ENCODE measurements at regions not wholly inside any gene's neighbourhood (a gene's known extent, or its start where the extent isn't known, plus 50 kb on each side); places are given as distances from the start of the nearest gene placed in this dataset.
"Not testable (repeated sequence)": the region's sequence is repeated elsewhere in the genome, so short reads cannot be mapped to it uniquely, and the experiment has no call there.

DNA sequence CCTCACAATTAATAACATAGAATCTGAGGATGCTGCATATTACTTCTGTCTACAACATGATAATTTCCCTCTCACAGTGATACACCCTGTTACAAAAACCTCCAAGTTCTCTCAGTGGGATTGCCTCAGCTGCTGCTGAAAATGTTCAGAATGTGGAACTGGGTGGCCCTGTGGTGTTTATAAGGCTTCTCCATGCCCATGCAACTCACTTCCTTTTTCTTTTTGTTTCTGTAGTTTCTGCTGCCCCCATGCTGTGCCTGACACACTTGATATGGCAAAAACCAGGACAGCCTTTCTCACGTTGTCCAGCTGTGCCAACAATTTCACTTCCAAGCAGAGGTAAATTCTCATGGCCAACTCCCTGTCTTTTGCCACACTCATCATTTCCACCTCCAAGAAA lies 206.2 kb downstream of the RPIA start:
- DNase-seq (ENCODE audit: low read depth), result no peak
- TF ChIP-seq CTCF (IDR thresholded peaks at IDR 0.05; ENCODE audit: control insufficient read depth, insufficient read depth, low read depth, low read length, missing control alignments), result no peak
- H3K4me3 ChIP-seq (ENCODE audit: control insufficient read depth, low read depth, low read length), result no peak overlapping the region

DNA sequence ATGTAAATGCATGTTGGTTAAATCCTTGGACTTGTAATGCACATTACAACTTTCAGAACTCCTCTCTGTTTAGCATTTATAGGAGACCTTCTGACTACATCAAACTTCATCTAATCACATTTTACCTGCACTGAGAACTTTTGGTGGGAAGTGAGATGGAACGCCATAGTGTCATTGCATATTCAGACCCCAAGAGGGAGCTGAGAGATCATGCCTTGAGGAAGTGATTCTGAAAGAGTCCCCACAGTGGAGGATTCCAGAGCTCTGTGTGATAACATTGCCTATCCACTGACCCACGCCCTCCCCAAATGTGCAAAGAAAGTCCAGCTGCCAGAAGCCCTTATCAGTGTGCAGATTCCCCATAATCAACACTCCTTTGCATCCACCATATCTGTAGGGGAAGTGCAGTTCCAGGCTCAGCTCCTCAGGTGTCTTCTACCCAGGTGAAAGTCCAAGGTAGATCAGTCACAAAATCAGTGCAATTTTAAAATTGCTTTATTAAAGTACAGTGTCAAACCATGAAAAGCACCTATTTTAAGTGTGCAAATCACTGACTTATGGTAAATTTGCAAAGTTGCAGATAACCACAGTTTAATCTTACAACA lies 212.4 kb downstream of the RPIA start:
- no peak overlapping the region for H3K4me3 ChIP-seq (ENCODE audit: control insufficient read depth, low read depth, low read length)
- TF ChIP-seq CTCF (IDR thresholded peaks at IDR 0.05; ENCODE audit: control insufficient read depth, insufficient read depth, low read depth, low read length, missing control alignments), result peak; percentile 76
- DNase-seq (ENCODE audit: low read depth), result no peak

GRCh38 chr2:88913280-88913679 lies 221.8 kb downstream of the RPIA start:
- TF ChIP-seq CTCF (IDR thresholded peaks at IDR 0.05; ENCODE audit: control insufficient read depth, insufficient read depth, low read depth, low read length, missing control alignments), result no peak
- no peak for DNase-seq (ENCODE audit: low read depth)
- no peak overlapping the region for H3K4me3 ChIP-seq (ENCODE audit: control insufficient read depth, low read depth, low read length)

- peak; percentile 77 for TF ChIP-seq CTCF (IDR thresholded peaks at IDR 0.05; ENCODE audit: control insufficient read depth, insufficient read depth, low read depth, low read length, missing control alignments)
- no peak overlapping the region for H3K4me3 ChIP-seq (ENCODE audit: control insufficient read depth, low read depth, low read length)
- no peak for DNase-seq (ENCODE audit: low read depth)
These were observed 227.7 kb downstream of the RPIA start for GRCh38 chr2:88919087-88919738.

DNA sequence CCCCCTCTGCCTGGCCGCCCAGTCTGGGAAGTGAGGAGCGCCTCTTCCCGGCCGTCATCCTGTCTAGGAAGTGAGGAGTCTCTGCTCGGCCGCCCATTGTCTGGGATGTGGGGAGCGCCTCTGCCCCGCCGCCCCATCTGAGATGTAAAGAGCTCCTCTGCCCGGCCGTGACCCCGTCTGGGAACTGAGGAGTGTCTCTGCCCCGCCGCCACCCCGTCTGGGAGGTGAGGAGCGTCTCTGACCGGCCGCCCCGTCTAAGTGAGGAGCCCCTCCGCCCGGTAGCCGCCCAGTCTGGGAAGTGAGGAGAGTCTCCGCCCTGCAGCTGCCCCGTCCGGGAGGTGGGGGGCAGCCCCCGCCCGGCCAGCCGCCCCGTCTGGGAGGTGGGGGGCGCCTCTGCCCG lies 228.9 kb downstream of the RPIA start:
- DNase-seq (ENCODE audit: low read depth); H3K4me3 ChIP-seq (ENCODE audit: control insufficient read depth, low read depth, low read length): not testable (repeated sequence)

DNA sequence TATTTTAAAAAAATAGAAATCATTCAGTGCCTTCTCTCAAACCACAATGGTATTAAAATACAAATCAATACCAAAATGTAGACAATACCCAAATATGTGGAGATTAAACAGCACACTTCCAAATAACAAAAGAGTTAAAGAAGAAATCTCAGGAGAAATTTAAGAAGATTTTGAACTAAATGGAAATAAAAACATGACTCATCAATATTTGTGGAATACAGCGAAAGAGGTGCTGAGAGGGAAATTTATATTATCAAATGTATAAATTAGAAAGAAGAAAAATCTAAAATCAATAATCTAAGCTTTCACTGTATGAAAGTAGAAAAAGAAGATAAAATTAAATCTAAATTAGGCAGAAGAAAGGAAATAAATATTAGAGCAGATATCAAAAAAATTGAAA lies 233.1 kb downstream of the RPIA start:
- DNase-seq (ENCODE audit: low read depth), result no peak
- no peak for TF ChIP-seq CTCF (IDR thresholded peaks at IDR 0.05; ENCODE audit: control insufficient read depth, insufficient read depth, low read depth, low read length, missing control alignments)
- no peak overlapping the region for H3K4me3 ChIP-seq (ENCODE audit: control insufficient read depth, low read depth, low read length)

DNA sequence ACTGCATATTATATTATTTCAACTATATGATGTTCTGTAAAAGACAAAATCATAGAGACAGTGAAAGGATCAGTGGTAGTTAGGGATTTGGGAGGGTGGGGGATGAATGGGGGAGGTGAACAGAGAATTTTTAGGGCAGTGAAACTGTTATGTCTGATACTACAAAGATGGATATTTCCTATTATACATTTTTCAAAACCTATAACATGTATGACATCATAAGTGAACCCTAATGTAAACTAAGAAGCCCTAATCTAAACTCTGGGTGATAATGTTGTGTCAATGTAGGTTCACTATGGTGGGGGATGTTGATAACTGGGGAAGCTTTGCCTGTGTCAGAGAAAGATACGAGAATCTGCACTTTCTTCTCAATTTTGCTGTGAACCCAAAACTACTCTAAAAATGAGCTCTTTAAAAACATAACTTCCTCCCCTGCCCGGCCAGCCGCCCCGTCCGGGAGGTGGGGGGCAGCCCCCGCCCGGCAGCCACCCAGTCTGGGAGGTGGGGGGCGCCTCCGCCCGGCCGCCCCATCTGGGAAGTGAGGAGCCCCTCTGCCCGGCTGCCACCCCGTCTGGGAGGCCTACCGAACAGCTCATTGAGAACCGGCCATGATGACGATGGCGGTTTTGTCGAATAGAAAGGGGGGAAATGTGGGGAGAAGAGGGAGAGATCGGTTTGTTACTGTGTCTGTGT lies 234.4 kb downstream of the RPIA start:
- no peak for DNase-seq (ENCODE audit: low read depth)
- TF ChIP-seq CTCF (IDR thresholded peaks at IDR 0.05; ENCODE audit: control insufficient read depth, insufficient read depth, low read depth, low read length, missing control alignments), result no peak
- no peak overlapping the region for H3K4me3 ChIP-seq (ENCODE audit: control insufficient read depth, low read depth, low read length)

All from AG09309 (cell line).